OCI-LY1 (cell line): ENCODE measurements at regions not wholly inside any gene's neighbourhood (a gene's known extent, or its start where the extent isn't known, plus 50 kb on each side); places are given as distances from the start of the nearest gene placed in this dataset.
"Not testable (repeated sequence)": the region's sequence is repeated elsewhere in the genome, so short reads cannot be mapped to it uniquely, and the experiment has no call there.

Experiments
- H2AFZ ChIP-seq: fragments of 200-600 bp; sonication (generic), shearing (Covaris generic); 2 replicates; pipeline ENCODE4 v1.6.0; 2014; ENCODE audit warnings: antibody characterized with exemption, mild to moderate bottlenecking, low read length
- H3F3A ChIP-seq: fragments of 200-600 bp; sonication (generic), shearing (Covaris generic); 2 replicates; pipeline ENCODE4 v1.6.0; 2014; ENCODE audit warnings: mild to moderate bottlenecking, antibody characterized with exemption, low read length, moderate library complexity; ENCODE audit not compliant: insufficient read depth
- H3K27ac ChIP-seq: fragments of 200-600 bp; sonication (generic); 2 replicates; pipeline ENCODE4 v1.5.1; 2014; ENCODE audit warnings: low read length, mixed run types, mild to moderate bottlenecking, low read depth; ENCODE audit not compliant: poor library complexity, severe bottlenecking
- H3K27me3 ChIP-seq: fragments of 200-600 bp; sonication (generic); 2 replicates; pipeline ENCODE4 v1.6.0; 2014; ENCODE audit warnings: antibody characterized with exemption, mild to moderate bottlenecking, low read length, moderate library complexity; ENCODE audit not compliant: insufficient read depth
- H3K36me3 ChIP-seq: fragments of 200-600 bp; sonication (generic); 2 replicates; pipeline ENCODE4 v1.6.1; 2014; ENCODE audit warnings: mild to moderate bottlenecking, antibody characterized with exemption, low read length, moderate library complexity, mixed read lengths; ENCODE audit not compliant: insufficient read depth
- H3K4me1 ChIP-seq: fragments of 200-600 bp; sonication (generic); 2 replicates; pipeline ENCODE4 v1.5.1; 2014; ENCODE audit warnings: mild to moderate bottlenecking, low read length, moderate library complexity; ENCODE audit not compliant: insufficient read depth, severe bottlenecking
- H3K4me2 ChIP-seq: fragments of 200-600 bp; sonication (generic), shearing (Covaris generic); 2 replicates; pipeline ENCODE4 v1.6.1; 2014; ENCODE audit warnings: low read length
- H3K4me3 ChIP-seq: fragments of 200-600 bp; sonication (generic); 2 replicates; pipeline ENCODE4 v1.5.1; 2014; ENCODE audit warnings: low read length, low read depth, mild to moderate bottlenecking, mixed read lengths; ENCODE audit not compliant: poor library complexity, severe bottlenecking
- H3K79me2 ChIP-seq: fragments of 200-600 bp; shearing (Covaris generic); 2 replicates; pipeline ENCODE4 v1.6.1; 2016; ENCODE audit warnings: mixed run types, low read length, mixed read lengths; ENCODE audit not compliant: insufficient read depth
- H3K9ac ChIP-seq: fragments of 200-600 bp; sonication (generic), shearing (Covaris generic); 2 replicates; pipeline ENCODE4 v1.6.1; 2014; ENCODE audit warnings: mild to moderate bottlenecking, low read length, mixed read lengths
- H3K9me2 ChIP-seq: fragments of 200-600 bp; sonication (generic), shearing (Covaris generic); 2 replicates; pipeline ENCODE4 v1.6.1; 2014; ENCODE audit warnings: low read depth, mild to moderate bottlenecking, low read length, mixed read lengths
- H3K9me3 ChIP-seq: fragments of 200-600 bp; shearing (Covaris generic); 2 replicates; pipeline ENCODE4 v1.6.1; 2014; ENCODE audit warnings: low read length, mixed read lengths
- H4K20me1 ChIP-seq: fragments of 200-600 bp; sonication (generic), shearing (Covaris generic); 2 replicates; pipeline ENCODE4 v1.6.0; 2016; ENCODE audit warnings: mild to moderate bottlenecking, low read length; ENCODE audit not compliant: insufficient read depth
- EZH2 ChIP-seq: fragments of 200-600 bp; sonication (generic), shearing (Covaris generic); IDR thresholded peaks from 2 replicates; pipeline ENCODE4 v1.8.0; 2017; ENCODE audit warnings: borderline replicate concordance, mixed run types, mild to moderate bottlenecking, antibody characterized with exemption, low read length, moderate library complexity, mixed read lengths
- TF ChIP-seq, protein P1 (sequence below): fragments of 200-600 bp; sonication (generic), shearing (Covaris generic); IDR thresholded peaks from 2 replicates; pipeline ENCODE4 v1.5.1; 2017; ENCODE audit warnings: mild to moderate bottlenecking, antibody characterized with exemption, low read length, moderate library complexity, mixed read lengths

DNA sequence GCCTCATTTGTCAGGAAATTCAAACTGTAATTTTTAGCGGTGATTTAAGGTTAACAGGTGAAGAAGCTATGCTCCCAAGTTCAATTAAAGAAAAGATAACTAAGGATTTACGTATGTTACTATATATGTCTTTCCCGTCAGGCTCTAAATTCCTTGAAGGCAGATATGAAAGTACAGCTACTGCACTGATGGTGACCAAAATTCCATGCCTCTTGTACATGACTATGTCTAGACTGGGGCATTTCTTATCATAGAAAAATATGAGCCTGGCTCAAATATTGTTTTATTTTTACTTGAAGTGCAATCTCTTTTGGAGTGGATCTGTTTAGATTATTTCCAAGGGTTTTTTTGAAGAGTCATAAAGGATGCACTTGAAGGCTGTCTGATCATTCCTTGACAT, 647.1 kb upstream of the KCNMB2 start:
- TF ChIP-seq, protein P1, sequence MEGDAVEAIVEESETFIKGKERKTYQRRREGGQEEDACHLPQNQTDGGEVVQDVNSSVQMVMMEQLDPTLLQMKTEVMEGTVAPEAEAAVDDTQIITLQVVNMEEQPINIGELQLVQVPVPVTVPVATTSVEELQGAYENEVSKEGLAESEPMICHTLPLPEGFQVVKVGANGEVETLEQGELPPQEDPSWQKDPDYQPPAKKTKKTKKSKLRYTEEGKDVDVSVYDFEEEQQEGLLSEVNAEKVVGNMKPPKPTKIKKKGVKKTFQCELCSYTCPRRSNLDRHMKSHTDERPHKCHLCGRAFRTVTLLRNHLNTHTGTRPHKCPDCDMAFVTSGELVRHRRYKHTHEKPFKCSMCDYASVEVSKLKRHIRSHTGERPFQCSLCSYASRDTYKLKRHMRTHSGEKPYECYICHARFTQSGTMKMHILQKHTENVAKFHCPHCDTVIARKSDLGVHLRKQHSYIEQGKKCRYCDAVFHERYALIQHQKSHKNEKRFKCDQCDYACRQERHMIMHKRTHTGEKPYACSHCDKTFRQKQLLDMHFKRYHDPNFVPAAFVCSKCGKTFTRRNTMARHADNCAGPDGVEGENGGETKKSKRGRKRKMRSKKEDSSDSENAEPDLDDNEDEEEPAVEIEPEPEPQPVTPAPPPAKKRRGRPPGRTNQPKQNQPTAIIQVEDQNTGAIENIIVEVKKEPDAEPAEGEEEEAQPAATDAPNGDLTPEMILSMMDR = no peak
- no peak for TF ChIP-seq EZH2
- H3K36me3 ChIP-seq = no peaks in the 10 kb centered on the region
- H3K27me3 ChIP-seq = no peaks in the 10 kb centered on the region
- H3F3A ChIP-seq = no peaks in the 10 kb centered on the region
- H3K9me2 ChIP-seq = no peaks in the 10 kb centered on the region
- no peaks in the 10 kb centered on the region for H3K4me1 ChIP-seq
- no peaks in the 10 kb centered on the region for H3K79me2 ChIP-seq
- no peak overlapping the region for H3K9ac ChIP-seq
- no peak overlapping the region for H3K4me3 ChIP-seq
- H2AFZ ChIP-seq = no peak overlapping the region
- no peaks in the 10 kb centered on the region for H3K9me3 ChIP-seq
- no peak overlapping the region for H3K4me2 ChIP-seq
- no peaks in the 10 kb centered on the region for H4K20me1 ChIP-seq
- no peak overlapping the region for H3K27ac ChIP-seq

GRCh38 chr3:177889652-177890358, 646.4 kb upstream of the KCNMB2 start:
- Histone ChIP-seq H3K27me3 (no peaks in the 10 kb centered on the region), H3K4me2 (no peak overlapping the region), H3K27ac (no peak overlapping the region), H3K9me2 (no peaks in the 10 kb centered on the region), H3K9me3 (no peaks in the 10 kb centered on the region), H3F3A (no peaks in the 10 kb centered on the region), H2AFZ (no peak overlapping the region), H3K79me2 (no peaks in the 10 kb centered on the region), H4K20me1 (no peaks in the 10 kb centered on the region), H3K36me3 (no peaks in the 10 kb centered on the region), H3K9ac (no peak overlapping the region), H3K4me3 (no peak overlapping the region), H3K4me1 (no peaks in the 10 kb centered on the region)
- no peak for TF ChIP-seq EZH2
- TF ChIP-seq, protein P1 = no peak

GRCh38 chr3:177890359-177890683, 645.9 kb upstream of the KCNMB2 start:
- Histone ChIP-seq H4K20me1 (no peaks in the 10 kb centered on the region), H3K4me3 (no peak overlapping the region), H3K9ac (no peak overlapping the region), H3K9me2 (no peaks in the 10 kb centered on the region), H3F3A (no peaks in the 10 kb centered on the region), H3K27ac (no peak overlapping the region), H3K79me2 (no peaks in the 10 kb centered on the region), H3K36me3 (no peaks in the 10 kb centered on the region), H3K27me3 (no peaks in the 10 kb centered on the region), H3K4me1 (no peaks in the 10 kb centered on the region), H2AFZ (no peak overlapping the region), H3K9me3 (no peaks in the 10 kb centered on the region), H3K4me2 (no peak overlapping the region)
- no peak for TF ChIP-seq EZH2
- TF ChIP-seq, protein P1 = no peak

- H3K9me2 ChIP-seq, H3K9ac ChIP-seq, H3K27ac ChIP-seq, H3K4me3 ChIP-seq, H3K4me1 ChIP-seq, H3K4me2 ChIP-seq, H3K79me2 ChIP-seq, H3K27me3 ChIP-seq, H3F3A ChIP-seq, H3K9me3 ChIP-seq, H3K36me3 ChIP-seq, H4K20me1 ChIP-seq, H2AFZ ChIP-seq: not testable (repeated sequence)
These were observed 644.7 kb upstream of the KCNMB2 start for GRCh38 chr3:177891569-177891968.
